Central memory CD8-positive, alpha-beta T cell (primary cell): ENCODE measurements at regions not wholly inside any gene's neighbourhood (a gene's known extent, or its start where the extent isn't known, plus 50 kb on each side); places are given as distances from the start of the nearest gene placed in this dataset.

Experiments used
- ATAC-seq: fragments of 150-1000 bp; cut with Tn5 transposase; replicated peaks from 2 replicates; pipeline ENCODE4 v1.10.0; 2022; ENCODE audit warnings: mild to moderate bottlenecking, moderate FRiP score, moderate number of reproducible peaks; ENCODE audit not compliant: poor library complexity, severe bottlenecking; ENCODE audit errors: extremely low read depth
- DNase-seq, 2 donors: peaks; one replicate each; pipeline ENCODE4 v3.0.0; 2021; ENCODE audit warnings: low spot score in 2 of 2
- H3K27ac Mint-ChIP-seq: one replicate; pipeline ENCODE4 v1.8.0; 2022; ENCODE audit warnings: low read depth, mild to moderate bottlenecking, moderate library complexity, mixed read lengths
- H3K27me3 Mint-ChIP-seq: one replicate; pipeline ENCODE4 v1.8.0; 2022; ENCODE audit warnings: mixed read lengths
- H3K36me3 Mint-ChIP-seq: one replicate; pipeline ENCODE4 v1.8.0; 2022; ENCODE audit warnings: mild to moderate bottlenecking, moderate library complexity, mixed read lengths; ENCODE audit not compliant: insufficient read depth
- H3K4me1 Mint-ChIP-seq: one replicate; pipeline ENCODE4 v1.8.0; 2022; ENCODE audit warnings: mixed read lengths
- H3K4me3 Mint-ChIP-seq: one replicate; pipeline ENCODE4 v1.8.0; 2022; ENCODE audit warnings: mild to moderate bottlenecking, moderate library complexity, mixed read lengths
- H3K9me3 Mint-ChIP-seq: one replicate; pipeline ENCODE4 v1.8.0; 2022; ENCODE audit warnings: mixed read lengths

DNA sequence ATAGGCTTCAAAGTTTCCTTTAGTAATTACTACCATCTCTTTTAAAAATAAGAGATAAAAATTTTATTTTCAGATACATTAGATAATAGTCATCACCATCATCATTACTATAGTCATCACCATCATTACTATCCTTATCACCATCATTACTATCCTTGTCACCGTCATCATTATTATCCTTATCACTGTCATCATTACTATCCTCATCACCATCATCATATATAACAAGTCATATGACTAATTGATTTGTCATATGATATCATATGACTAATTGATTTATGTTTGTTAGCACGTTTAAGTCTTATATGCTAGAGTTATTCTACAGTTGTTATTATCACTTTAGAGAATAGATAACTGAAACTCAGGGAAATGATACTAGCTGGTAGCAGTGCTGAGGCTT is 382.1 kb upstream of the CDH18 start:
- ATAC-seq (no peak), DNase-seq (no peak)
- no peak overlapping the region for H3K4me3 Mint-ChIP-seq
- H3K4me1 Mint-ChIP-seq, result no peaks in the 10 kb centered on the region
- no peak overlapping the region for H3K27ac Mint-ChIP-seq
- no peaks in the 10 kb centered on the region for H3K27me3 Mint-ChIP-seq
- H3K36me3 Mint-ChIP-seq, result no peaks in the 10 kb centered on the region
- H3K9me3 Mint-ChIP-seq, result peaks cover 31% of the 10 kb centered on the region

DNA sequence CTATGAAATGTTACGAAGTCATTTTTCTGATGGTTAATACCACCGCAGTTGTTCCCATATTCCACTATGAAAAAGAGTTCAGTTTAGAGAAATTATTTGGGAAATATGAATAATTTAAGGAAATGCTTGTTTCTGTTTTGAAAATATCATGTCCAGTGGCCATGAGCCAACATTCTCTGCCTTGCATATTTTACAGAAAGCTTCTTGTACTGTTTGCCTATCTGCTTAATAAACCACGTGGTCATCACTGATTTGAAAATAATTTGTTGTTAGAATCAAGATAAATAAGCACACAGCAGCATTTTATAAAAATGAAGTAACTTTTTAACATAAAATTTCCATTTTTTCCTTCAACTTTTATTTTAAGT is 381.5 kb upstream of the CDH18 start:
- no peak for DNase-seq
- Mint-ChIP-seq H3K36me3 (no peaks in the 10 kb centered on the region), H3K9me3 (peaks cover 31% of the 10 kb centered on the region), H3K4me1 (no peaks in the 10 kb centered on the region), H3K27me3 (no peaks in the 10 kb centered on the region), H3K27ac (no peak overlapping the region), H3K4me3 (no peak overlapping the region)
- ATAC-seq, result no peak

DNA sequence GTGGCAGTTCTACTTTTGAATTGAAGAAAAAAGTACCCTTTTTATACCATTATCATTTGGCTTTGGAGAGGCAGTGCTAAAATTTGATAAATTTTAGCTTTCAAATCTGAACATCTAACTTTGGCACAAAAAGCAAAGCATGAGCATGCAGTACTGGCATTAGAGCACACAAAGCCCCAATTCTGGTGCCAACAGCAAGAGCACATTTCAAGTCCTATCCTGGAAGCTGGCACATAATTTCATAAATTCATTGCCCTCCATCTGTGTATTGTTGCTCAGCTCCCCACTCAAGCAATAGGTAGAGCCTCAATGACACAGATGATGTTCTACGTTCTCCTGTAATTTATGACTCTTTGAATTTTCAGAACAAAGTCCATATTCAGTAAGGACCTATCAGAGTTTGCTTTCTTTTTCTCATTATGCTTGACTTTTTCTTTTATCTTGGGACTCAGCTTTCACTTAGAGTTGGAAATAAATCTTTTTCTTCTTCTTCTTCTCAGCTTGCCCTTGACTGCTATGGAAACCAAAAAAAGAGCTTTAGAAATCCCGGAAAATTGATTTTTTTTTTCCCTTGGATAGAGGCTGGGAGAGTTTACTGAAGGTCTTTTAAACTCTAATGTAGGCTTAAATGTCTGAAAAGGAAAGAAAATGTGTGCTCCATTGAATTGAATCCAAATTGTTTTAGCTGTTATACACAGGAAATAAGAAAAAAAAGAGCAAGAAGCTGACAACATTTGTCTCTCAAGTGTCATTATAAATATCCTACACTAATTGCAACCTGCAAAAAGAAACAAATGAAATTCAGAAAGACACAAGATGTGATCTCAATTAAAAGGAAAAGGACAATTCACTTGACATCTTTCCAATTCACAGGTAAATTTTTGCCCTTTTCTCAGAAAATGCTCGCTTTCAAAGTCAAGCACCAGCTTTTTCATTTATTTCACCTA is 380.8 kb upstream of the CDH18 start:
- Mint-ChIP-seq H3K27me3 (no peaks in the 10 kb centered on the region), H3K9me3 (peaks cover 31% of the 10 kb centered on the region), H3K36me3 (no peaks in the 10 kb centered on the region), H3K4me3 (no peak overlapping the region), H3K27ac (no peak overlapping the region), H3K4me1 (no peaks in the 10 kb centered on the region)
- DNase-seq (no peak), ATAC-seq (no peak)

DNA sequence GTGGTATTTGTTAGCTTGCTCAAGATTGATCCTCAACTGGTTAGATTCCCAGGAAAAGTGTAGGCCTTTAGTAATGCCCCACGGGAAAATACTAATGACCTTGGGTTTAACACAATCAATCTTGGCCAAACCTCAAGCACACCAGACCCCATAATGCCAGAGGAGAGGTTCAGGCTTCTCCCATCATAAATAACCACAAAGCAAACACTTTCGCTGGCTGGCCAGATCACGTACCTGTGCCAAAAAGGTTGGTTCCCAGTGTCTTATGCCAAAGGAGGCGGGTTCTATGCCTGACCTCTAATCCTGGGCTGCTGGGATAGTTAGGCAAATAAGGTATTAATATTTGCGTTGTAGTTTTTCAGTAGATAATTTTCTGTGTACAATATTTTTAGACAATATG is 379.2 kb upstream of the CDH18 start:
- Mint-ChIP-seq H3K4me3 (no peak overlapping the region), H3K9me3 (peaks cover 25% of the 10 kb centered on the region), H3K27ac (no peak overlapping the region), H3K36me3 (no peaks in the 10 kb centered on the region), H3K27me3 (no peaks in the 10 kb centered on the region), H3K4me1 (no peaks in the 10 kb centered on the region)
- ATAC-seq, result no peak
- no peak for DNase-seq

DNA sequence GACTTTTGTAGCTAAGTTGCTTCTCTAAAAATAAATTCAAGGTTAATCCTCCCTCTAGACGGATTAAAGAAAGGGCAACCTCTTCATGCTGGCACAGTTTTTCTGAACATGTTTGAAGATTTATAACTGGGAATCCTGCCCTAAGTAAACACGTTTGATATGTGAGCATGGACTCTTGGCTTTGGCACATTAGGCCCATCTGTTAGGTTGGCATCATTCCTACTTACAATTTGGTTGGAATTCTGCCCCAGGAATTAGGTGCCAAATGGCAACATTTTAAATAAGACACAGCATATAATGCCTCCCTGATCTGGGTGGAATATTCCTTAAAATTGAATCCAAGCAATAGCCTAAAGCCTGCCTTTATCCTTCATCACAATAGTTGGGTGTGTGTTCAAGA is 372.3 kb upstream of the CDH18 start:
- Mint-ChIP-seq H3K9me3 (peaks cover 11% of the 10 kb centered on the region), H3K36me3 (no peaks in the 10 kb centered on the region), H3K27ac (no peak overlapping the region), H3K4me3 (no peak overlapping the region), H3K27me3 (no peaks in the 10 kb centered on the region), H3K4me1 (no peaks in the 10 kb centered on the region)
- DNase-seq (no peak), ATAC-seq (no peak)

DNA sequence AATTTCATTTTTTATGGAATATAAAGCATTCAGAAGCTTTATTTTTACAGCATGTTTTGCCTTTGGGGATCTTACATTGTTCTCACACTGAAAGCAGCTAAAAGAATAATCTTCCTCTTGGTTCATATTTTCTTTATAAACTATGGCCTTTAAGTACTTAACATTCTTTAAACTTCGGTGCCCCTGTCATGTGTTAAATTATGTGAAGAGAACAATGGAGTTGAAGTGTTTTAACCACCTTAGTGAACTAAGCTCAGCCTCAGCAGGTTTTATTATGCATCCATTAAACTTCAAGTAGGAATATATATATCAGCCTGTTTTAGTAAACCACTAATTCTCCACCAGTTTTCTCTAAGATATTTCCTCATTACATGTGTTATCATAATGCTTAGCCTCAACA is 371.4 kb upstream of the CDH18 start:
- Mint-ChIP-seq H3K36me3 (no peaks in the 10 kb centered on the region), H3K4me1 (no peaks in the 10 kb centered on the region), H3K27ac (no peak overlapping the region), H3K4me3 (no peak overlapping the region), H3K27me3 (no peaks in the 10 kb centered on the region), H3K9me3 (peaks cover 16% of the 10 kb centered on the region)
- DNase-seq, result no peak
- no peak for ATAC-seq

DNA sequence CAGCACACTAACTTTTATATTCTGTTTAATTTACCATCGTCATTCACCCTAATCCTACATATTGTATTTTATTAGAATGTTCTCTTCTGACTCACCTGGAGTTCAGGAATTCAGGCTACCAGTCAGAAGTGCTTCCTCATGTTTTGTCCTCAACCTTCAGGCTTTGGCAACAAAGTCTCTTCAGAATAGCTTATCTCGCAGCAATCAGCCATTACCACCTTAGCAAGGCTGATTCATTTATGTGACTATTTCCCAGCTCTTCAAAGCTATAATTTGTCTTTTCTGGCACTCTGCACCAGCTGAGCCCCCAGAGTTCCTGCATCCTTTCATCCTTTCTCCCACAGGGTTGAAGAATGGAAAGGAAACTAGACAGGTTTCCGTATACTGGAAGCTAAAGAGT is 365.5 kb upstream of the CDH18 start:
- no peak overlapping the region for H3K27ac Mint-ChIP-seq

DNA sequence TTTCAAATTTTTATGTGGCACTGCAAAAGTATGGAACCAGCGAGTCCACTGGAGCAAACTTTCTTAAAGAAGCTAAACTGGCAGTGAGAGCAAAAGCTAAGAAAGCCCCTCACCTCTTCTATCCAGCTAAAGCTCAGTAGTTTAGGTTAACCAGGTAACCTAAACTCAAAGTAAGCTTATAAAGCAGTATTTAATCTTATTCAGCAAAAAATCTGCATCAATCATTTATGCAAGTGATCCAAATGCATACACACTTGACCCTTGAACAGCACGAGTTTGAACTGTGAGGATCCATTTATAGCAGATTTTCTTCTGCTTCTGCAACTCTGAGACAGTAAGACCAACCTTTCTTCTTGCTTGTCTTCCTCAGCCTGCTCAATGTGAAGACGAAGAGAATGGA is 363.8 kb upstream of the CDH18 start:
- ATAC-seq (no peak), DNase-seq (no peak)
- Mint-ChIP-seq H3K27ac (no peak overlapping the region), H3K27me3 (no peaks in the 10 kb centered on the region), H3K4me3 (no peak overlapping the region), H3K36me3 (no peaks in the 10 kb centered on the region), H3K4me1 (no peaks in the 10 kb centered on the region), H3K9me3 (peaks cover 11% of the 10 kb centered on the region)

More for the DNA sequence above, 365.5 kb upstream of the CDH18 start:
- Mint-ChIP-seq H3K27me3 (no peaks in the 10 kb centered on the region), H3K4me3 (no peak overlapping the region), H3K9me3 (peaks cover 16% of the 10 kb centered on the region), H3K36me3 (no peaks in the 10 kb centered on the region), H3K4me1 (no peaks in the 10 kb centered on the region)
- DNase-seq (no peak), ATAC-seq (no peak)

DNA sequence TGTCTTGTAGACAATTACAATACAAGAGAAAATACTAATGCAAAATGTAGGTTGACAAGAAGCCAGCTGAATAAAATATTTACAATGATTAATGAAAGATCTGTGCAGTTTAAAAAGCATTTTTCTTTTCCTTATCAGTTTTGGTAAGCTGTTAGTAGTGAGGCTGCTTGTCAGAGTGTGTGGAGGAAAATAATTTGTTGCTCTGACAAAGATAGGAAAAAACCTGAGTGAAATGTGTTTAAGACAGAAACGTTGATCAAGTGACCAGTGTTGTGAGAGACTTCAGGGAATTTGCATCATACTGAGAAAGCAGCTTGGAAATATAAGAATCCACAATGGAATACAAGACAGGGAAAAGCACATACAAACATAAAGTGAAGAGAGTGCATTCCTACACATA is 360.3 kb upstream of the CDH18 start:
- no peaks in the 10 kb centered on the region for H3K4me1 Mint-ChIP-seq
- DNase-seq, result no peak

DNA sequence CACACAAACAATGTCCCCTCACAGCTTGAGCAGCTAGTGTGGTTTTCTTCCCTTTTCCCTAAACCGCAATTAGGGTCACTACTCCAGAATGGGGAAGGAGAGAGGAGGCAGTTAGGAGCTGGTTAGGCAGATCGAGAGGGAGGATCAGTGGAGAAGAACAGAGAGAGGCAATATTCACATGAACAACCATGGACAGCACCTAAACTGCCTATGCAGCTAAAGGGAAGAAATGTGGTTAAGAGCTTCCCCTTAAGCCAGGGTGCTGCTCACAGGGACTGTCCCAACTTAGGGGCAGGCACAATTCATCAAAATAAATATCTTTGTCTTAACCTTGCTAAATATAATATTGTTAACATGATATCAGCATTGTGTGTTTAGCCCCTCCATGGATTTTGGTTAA is 359.3 kb upstream of the CDH18 start:
- Mint-ChIP-seq H3K4me1 (no peaks in the 10 kb centered on the region), H3K9me3 (peaks cover 6% of the 10 kb centered on the region), H3K36me3 (no peaks in the 10 kb centered on the region), H3K4me3 (no peak overlapping the region), H3K27ac (no peak overlapping the region), H3K27me3 (no peaks in the 10 kb centered on the region)
- DNase-seq (no peak), ATAC-seq (no peak)

More for the DNA sequence above, 360.3 kb upstream of the CDH18 start:
- no peak for ATAC-seq
- Mint-ChIP-seq H3K36me3 (no peaks in the 10 kb centered on the region), H3K27ac (no peak overlapping the region), H3K27me3 (no peaks in the 10 kb centered on the region), H3K4me3 (no peak overlapping the region), H3K9me3 (peaks cover 6% of the 10 kb centered on the region)

DNA sequence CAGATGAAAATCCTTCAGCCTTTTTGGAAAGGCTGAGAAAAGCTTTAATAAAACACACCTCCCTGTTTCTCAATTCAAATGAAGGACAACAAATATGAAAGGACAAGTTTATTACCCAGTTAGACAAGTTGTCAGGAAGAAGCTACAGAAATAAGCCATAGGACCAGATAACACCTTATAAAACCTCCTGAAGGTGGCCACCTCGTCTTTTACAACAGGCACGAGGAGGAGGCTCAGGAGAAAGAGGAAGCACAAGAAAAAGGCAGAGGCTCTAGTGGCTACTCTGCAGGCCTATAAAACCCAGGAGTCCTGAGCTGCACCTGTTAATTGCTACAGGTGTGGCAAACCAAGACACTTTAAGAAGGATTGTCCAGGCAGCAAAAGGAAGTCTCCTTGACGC is 352.1 kb upstream of the CDH18 start:
- ATAC-seq (no peak), DNase-seq (no peak)
- Mint-ChIP-seq H3K27me3 (no peaks in the 10 kb centered on the region), H3K4me3 (no peak overlapping the region), H3K27ac (no peak overlapping the region), H3K4me1 (no peaks in the 10 kb centered on the region), H3K36me3 (no peaks in the 10 kb centered on the region), H3K9me3 (peaks cover 24% of the 10 kb centered on the region)

DNA sequence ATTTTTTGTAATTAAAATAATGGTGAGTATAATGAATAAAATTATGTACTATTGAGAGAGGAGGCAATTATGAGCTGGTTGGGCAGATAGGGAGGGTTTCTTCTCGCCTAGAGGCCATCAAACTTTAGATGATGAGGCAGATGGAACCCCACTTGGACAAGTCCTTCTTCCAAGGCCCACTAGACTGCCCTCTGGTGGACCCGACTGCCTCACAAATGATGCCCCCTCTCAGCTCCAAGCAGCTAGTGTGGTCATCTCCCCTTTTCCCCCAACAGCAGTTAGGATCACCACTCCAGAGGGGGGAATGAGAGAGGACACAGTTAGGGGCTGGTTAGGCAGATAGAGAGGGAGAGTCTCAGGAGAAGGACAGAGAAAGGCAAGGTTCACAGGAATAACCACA is 348.0 kb upstream of the CDH18 start:
- H3K4me3 Mint-ChIP-seq, result no peak overlapping the region
- DNase-seq, result no peak
- H3K9me3 Mint-ChIP-seq, result peaks cover 26% of the 10 kb centered on the region
- H3K27ac Mint-ChIP-seq, result no peak overlapping the region
- no peaks in the 10 kb centered on the region for H3K27me3 Mint-ChIP-seq
- H3K36me3 Mint-ChIP-seq, result no peaks in the 10 kb centered on the region
- no peak for ATAC-seq
- no peaks in the 10 kb centered on the region for H3K4me1 Mint-ChIP-seq

DNA sequence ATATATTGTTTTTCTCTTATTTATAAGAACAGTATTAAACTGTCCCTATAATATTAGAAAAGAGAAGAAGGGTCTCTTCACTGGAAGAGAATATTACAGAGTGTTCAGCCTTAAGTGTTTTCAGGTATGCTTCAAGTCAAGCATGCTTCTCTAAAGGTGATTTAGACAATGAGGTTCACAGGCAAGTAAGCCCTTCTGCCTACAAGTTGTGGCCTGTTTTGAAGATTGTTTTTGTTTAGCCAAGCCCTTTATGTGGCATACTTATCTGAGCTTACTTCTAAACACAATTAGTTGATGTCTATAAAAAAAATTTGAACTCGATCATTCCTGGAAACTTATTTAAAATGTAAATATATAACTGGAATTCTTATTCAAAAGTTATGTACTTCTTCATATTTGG is 343.8 kb upstream of the CDH18 start:
- ATAC-seq (no peak), DNase-seq (no peak)
- Mint-ChIP-seq H3K4me3 (no peak overlapping the region), H3K9me3 (peaks cover 23% of the 10 kb centered on the region), H3K27ac (no peak overlapping the region), H3K4me1 (no peaks in the 10 kb centered on the region), H3K27me3 (no peaks in the 10 kb centered on the region), H3K36me3 (no peaks in the 10 kb centered on the region)
